Sigmoid colon (tissue), 4 donors: ENCODE measurements at regions not wholly inside any gene's neighbourhood (a gene's known extent, or its start where the extent isn't known, plus 50 kb on each side); places are given as distances from the start of the nearest gene placed in this dataset.

Source experiments
- CTCF ChIP-seq, 4 experiments: fragments of 450-650 bp in 3 of 4; fragments of 200-600 bp in 1 of 4; IDR thresholded peaks; one replicate each; pipeline ENCODE4 v1.5.1; 2016 to 2019; ENCODE audit warnings: antibody characterized with exemption in 4 of 4, mild to moderate bottlenecking in 3 of 4, moderate library complexity in 2 of 4
- EP300 ChIP-seq, 4 donors: sonication (generic); formaldehyde crosslinking; IDR thresholded peaks; one replicate each; pipeline ENCODE4 v1.6.1; 2017; ENCODE audit warnings: antibody characterized with exemption in 4 of 4
- POLR2A ChIP-seq, 2 donors: fragments of 450-650 bp; IDR thresholded peaks; one replicate each; pipeline ENCODE4 v1.6.1; 2016; ENCODE audit warnings: antibody characterized with exemption in 2 of 2, mild to moderate bottlenecking in 2 of 2, moderate library complexity in 2 of 2
- POLR2AphosphoS5 ChIP-seq, 4 donors: sonication (generic); formaldehyde crosslinking; IDR thresholded peaks; one replicate each; pipeline ENCODE4 v1.6.1; 2017; ENCODE audit warnings: antibody characterized with exemption in 4 of 4

GRCh38 chr5:124230456-124230855 is 516.0 kb downstream of the ZNF608 start:
- TF ChIP-seq CTCF (IDR thresholded peaks at IDR 0.05), result no peak
- no peak for TF ChIP-seq EP300 (IDR thresholded peaks at IDR 0.05)
- TF ChIP-seq POLR2AphosphoS5 (IDR thresholded peaks at IDR 0.05), result no peak
- TF ChIP-seq POLR2A (IDR thresholded peaks at IDR 0.05), result no peak
